ENCODE measurements at regions not wholly inside any gene's neighbourhood (a gene's known extent, or its start where the extent isn't known, plus 50 kb on each side); places are given as distances from the start of the nearest gene placed in this dataset.
"Not testable (repeated sequence)": the region's sequence is repeated elsewhere in the genome, so short reads cannot be mapped to it uniquely, and the experiment has no call there.

GRCh38 chr6:160883560-160883959 is 108.0 kb upstream of the MAP3K4 start:
- Mint-ChIP-seq H3K4me1 (ENCODE audit: low read depth) (no peaks in the 10 kb centered on the region), H3K9me3 (no peaks in the 10 kb centered on the region), H3K4me3 (no peak overlapping the region), H3K27me3 (peaks cover 7% of the 10 kb centered on the region), H3K36me3 (ENCODE audit: low read depth) (no peaks in the 10 kb centered on the region), H3K27ac (no peak overlapping the region)
- intact Hi-C loops (cut with DNase I, micrococcal nuclease) = no loop called here
- no peak for TF ChIP-seq CTCF (IDR thresholded peaks at IDR 0.05)
- no peaks in the 10 kb centered on the region for H3K4me1 ChIP-seq (ENCODE audit: insufficient read depth, low read length)
- H3K27ac ChIP-seq (ENCODE audit: low read depth in 1 of 2, low read length in 2 of 2) = no peak overlapping the region
- ChIA-PET POLR2A (no interaction called here), CTCF (no interaction called here)
- no peaks in the 10 kb centered on the region for H3K36me3 ChIP-seq (ENCODE audit: insufficient read depth, low read length)
- DNase-seq (no peak), ATAC-seq (ENCODE audit: poor library complexity) (no peak)
- no peak overlapping the region for H3K4me3 ChIP-seq (ENCODE audit: low read length)
- H3K27me3 ChIP-seq (ENCODE audit: control insufficient read depth in 1 of 2, insufficient read depth in 2 of 2, low read length in 2 of 2) = no peaks in the 10 kb centered on the region
- H3K9me3 ChIP-seq (ENCODE audit: control insufficient read depth in 1 of 2, insufficient read depth in 1 of 2, low read length in 2 of 2) = peaks cover 0 to 6% of the 10 kb centered on the region in 2 experiments

- no peak for ATAC-seq (ENCODE audit: poor library complexity)
- no peak for TF ChIP-seq CTCF (IDR thresholded peaks at IDR 0.05)
- Histone ChIP-seq H3K36me3 (ENCODE audit: insufficient read depth, low read length) (no peaks in the 10 kb centered on the region), H3K4me3 (ENCODE audit: low read length) (no peak overlapping the region), H3K27me3 (ENCODE audit: control insufficient read depth in 1 of 2, insufficient read depth in 2 of 2, low read length in 2 of 2) (no peaks in the 10 kb centered on the region), H3K9me3 (ENCODE audit: control insufficient read depth in 1 of 2, insufficient read depth in 1 of 2, low read length in 2 of 2) (peaks cover 0 to 6% of the 10 kb centered on the region in 2 experiments), H3K4me1 (ENCODE audit: insufficient read depth, low read length) (no peaks in the 10 kb centered on the region), H3K27ac (ENCODE audit: low read depth in 1 of 2, low read length in 2 of 2) (no peak overlapping the region)
- no peak overlapping the region for H3K4me3 Mint-ChIP-seq
- no peaks in the 10 kb centered on the region for H3K36me3 Mint-ChIP-seq (ENCODE audit: low read depth)
- no peak overlapping the region for H3K27ac Mint-ChIP-seq
- ChIA-PET CTCF (no interaction called here), POLR2A (no interaction called here)
- H3K4me1 Mint-ChIP-seq (ENCODE audit: low read depth) = no peaks in the 10 kb centered on the region
- H3K9me3 Mint-ChIP-seq = no peaks in the 10 kb centered on the region
- H3K27me3 Mint-ChIP-seq = peaks cover 6% of the 10 kb centered on the region
- intact Hi-C loops (cut with DNase I, micrococcal nuclease) = no loop called here
- DNase-seq = no peak
Measured at GRCh38 chr6:160883999-160884398, 107.6 kb upstream of the MAP3K4 start.

DNA sequence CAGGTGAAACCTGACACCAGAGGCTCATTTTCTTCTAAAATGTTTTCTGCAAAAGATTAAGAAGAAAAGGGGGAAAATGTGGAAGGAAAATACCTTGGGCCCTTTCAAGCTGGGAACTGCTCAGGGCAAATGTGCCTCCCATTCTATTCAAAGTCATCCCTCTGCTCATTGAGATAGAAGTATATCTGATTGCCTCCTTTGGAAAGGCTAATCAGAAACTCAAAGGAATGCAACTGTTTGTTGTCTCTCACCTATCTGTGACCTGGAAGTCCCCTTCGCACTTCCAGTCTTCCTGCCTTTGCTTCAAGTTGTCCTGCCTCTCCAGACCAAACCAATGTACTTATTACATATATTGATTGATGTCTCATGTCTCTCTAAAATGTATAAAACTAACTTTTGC is 102.4 kb upstream of the MAP3K4 start:
- H3K4me1 ChIP-seq (ENCODE audit: insufficient read depth, low read length); CTCF ChIA-PET; H3K4me1 Mint-ChIP-seq (ENCODE audit: low read depth); H3K9me3 ChIP-seq (ENCODE audit: control insufficient read depth in 1 of 2, insufficient read depth in 1 of 2, low read length in 2 of 2); H3K27me3 Mint-ChIP-seq; H3K27me3 ChIP-seq (ENCODE audit: control insufficient read depth in 1 of 2, insufficient read depth in 2 of 2, low read length in 2 of 2); H3K27ac Mint-ChIP-seq; intact Hi-C loops (cut with DNase I, micrococcal nuclease); H3K4me3 Mint-ChIP-seq; POLR2A ChIA-PET; H3K36me3 Mint-ChIP-seq (ENCODE audit: low read depth); ATAC-seq (ENCODE audit: poor library complexity); DNase-seq; H3K27ac ChIP-seq (ENCODE audit: low read depth in 1 of 2, low read length in 2 of 2); H3K9me3 Mint-ChIP-seq; H3K36me3 ChIP-seq (ENCODE audit: insufficient read depth, low read length); H3K4me3 ChIP-seq (ENCODE audit: low read length): not testable (repeated sequence)

DNA sequence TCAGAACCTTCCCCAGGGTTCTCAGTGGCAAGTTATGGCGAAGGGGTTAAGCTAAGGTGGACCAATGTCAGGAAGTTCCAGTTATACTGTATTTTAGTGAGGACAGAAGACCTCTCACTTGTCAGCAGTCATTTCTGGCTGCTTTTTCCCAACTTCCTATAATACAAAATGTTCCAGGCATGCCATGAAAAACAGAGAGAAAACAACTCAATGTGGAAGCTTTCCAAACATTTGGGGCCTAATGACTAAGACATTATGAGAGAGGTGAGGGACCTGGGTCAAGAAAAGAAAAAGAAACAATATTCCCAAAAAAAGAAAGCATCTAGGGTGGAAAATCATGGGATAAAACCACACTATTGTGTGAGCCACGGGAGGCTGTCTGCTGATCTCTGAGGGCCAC is 99.9 kb upstream of the MAP3K4 start:
- ChIA-PET POLR2A (no interaction called here), CTCF (no interaction called here)
- H3K4me1 ChIP-seq (ENCODE audit: insufficient read depth, low read length) = no peaks in the 10 kb centered on the region
- H3K4me3 Mint-ChIP-seq = no peak overlapping the region
- no peak overlapping the region for H3K4me3 ChIP-seq (ENCODE audit: low read length)
- peaks cover 11% of the 10 kb centered on the region for H3K27me3 Mint-ChIP-seq
- peaks cover 0 to 6% of the 10 kb centered on the region in 2 experiments for H3K9me3 ChIP-seq (ENCODE audit: control insufficient read depth in 1 of 2, insufficient read depth in 1 of 2, low read length in 2 of 2)
- ATAC-seq (ENCODE audit: poor library complexity) (no peak), DNase-seq (no peak)
- no peak for TF ChIP-seq CTCF (IDR thresholded peaks at IDR 0.05)
- H3K36me3 ChIP-seq (ENCODE audit: insufficient read depth, low read length) = no peaks in the 10 kb centered on the region
- no peaks in the 10 kb centered on the region for H3K4me1 Mint-ChIP-seq (ENCODE audit: low read depth)
- no peak overlapping the region for H3K27ac ChIP-seq (ENCODE audit: low read depth in 1 of 2, low read length in 2 of 2)
- intact Hi-C loops (cut with DNase I, micrococcal nuclease) = no loop called here
- H3K9me3 Mint-ChIP-seq = no peaks in the 10 kb centered on the region
- H3K27me3 ChIP-seq (ENCODE audit: control insufficient read depth in 1 of 2, insufficient read depth in 2 of 2, low read length in 2 of 2) = no peaks in the 10 kb centered on the region
- H3K27ac Mint-ChIP-seq = no peak overlapping the region
- no peaks in the 10 kb centered on the region for H3K36me3 Mint-ChIP-seq (ENCODE audit: low read depth)

All from CD4-positive, alpha-beta T cell (primary cell).